HT-29 (cell line): ENCODE measurements at regions not wholly inside any gene's neighbourhood (a gene's known extent, or its start where the extent isn't known, plus 50 kb on each side); places are given as distances from the start of the nearest gene placed in this dataset.
A peak's percentile ranks its signal among the peaks of the same experiment; 100 is the strongest.
"Not testable (repeated sequence)": the region's sequence is repeated elsewhere in the genome, so short reads cannot be mapped to it uniquely, and the experiment has no call there.

Experiments used
- DNase-seq: peaks from one replicate; pipeline ENCODE4 v3.0.0-alpha.2; 2015; ENCODE audit warnings: low spot score

- DNase-seq: no peak
Measured at GRCh38 chr1:242735323-242735722, 210.8 kb upstream of the PLD5 start.

DNA sequence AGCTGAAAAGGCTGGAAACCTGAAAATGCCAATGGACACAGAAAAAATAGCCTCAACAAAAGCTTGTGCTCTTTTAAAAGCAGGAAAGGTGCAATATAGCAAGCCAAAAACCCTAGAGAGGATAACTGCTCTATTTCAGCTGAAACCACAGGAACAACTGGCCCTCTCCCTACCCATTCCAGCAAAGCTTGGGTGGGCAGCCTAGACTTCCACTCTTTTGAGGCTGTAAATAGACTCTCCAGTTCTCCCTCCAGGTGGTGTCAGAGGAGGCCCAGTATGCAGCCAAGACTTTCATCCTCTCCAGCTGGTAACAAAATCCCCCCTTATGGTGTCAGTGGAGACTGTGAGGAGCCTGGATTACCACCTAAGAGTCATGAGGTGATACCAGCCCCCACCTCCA lies 206.9 kb upstream of the PLD5 start:
- no peak for DNase-seq

GRCh38 chr1:242728696-242729095 lies 204.2 kb upstream of the PLD5 start:
- DNase-seq: no peak

DNA sequence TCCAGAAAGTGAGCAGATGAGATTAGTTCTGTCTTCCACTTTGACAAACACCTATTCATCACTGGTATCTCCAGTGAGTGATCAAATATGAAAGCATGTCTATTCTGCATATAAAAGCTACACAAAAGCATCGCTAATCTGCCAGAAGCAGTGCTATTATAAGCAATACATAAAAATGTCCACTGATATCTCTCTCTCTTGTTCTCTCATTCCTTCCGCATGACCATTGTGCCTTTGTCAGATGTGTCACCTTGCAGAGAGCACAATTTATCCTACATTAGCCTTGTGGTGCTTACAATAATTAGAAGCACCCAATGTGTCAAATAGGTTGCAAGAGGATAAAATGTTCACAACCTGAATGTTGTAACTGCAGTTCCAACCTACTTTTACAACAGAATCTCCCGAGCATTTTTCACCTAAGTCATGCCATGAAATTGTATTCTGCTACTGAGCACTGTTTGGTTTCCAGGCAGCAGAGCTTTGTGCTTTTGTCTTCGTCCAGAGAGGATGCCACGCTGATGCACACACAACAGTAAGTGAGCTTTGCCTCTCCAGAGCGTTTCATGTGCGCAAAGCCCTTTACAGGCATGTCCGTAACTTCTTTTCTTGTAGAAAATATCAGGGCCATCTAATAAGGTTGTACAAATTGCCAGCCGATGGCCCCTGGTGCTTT lies 198.7 kb upstream of the PLD5 start:
- no peak for DNase-seq

DNA sequence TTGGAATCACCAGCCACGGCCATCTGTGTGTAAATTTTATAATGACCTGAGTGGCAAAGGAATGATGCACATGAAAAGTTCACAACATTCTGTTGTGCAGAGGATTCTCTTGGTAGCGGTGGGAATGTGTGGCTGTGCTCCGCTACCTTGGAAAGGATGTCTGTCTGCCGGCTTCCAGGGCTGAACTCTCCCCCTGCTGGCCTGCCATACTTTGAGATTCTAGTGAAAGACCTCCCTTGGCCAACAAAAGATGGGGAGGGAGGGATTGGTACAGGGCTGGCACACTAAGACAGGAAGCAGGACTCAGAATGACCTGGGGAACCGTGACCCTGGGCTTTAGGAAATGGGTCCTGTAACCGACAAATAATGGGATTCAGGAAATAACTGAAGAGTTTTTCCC lies 194.5 kb upstream of the PLD5 start:
- DNase-seq: no peak

GRCh38 chr1:242712248-242712647 lies 187.8 kb upstream of the PLD5 start:
- no peak for DNase-seq

DNA sequence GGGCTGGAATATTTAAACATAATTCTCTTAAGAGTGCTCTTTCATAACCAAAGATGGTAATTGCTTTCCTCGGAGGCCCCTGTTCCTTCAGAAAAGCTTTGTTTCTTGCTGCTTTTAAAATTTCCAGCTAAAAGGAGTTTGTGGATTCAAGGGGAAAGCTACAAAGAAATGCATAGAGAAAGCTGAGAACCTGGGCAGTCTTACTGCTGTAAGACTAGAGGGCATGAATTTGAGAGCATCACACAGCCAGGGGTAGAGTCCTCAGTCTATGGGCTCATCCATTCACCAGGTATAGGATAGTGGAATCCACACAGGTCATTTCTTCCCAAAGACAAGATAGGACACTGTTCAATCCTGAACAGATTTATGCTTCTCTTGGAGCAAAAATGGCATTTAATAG lies 186.3 kb upstream of the PLD5 start:
- no peak for DNase-seq

DNA sequence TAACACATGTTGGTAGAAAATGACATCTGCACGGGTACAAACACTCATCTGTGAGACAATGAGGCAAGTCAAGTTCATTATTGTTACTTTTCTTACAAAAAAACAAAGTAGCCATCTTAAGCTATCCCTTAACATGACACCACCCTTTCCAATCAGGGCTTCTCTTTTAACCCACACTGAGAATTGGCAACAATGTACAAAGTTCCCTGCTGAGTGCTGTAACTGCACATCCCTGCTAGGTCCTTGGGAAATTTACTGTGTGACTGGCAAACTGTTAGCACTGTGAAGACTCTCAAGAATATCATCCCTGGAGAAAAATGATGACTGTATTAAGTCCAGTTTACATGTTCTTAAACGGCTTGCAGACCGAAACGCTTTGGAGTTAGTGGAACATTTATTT lies 185.8 kb upstream of the PLD5 start:
- DNase-seq: no peak

DNA sequence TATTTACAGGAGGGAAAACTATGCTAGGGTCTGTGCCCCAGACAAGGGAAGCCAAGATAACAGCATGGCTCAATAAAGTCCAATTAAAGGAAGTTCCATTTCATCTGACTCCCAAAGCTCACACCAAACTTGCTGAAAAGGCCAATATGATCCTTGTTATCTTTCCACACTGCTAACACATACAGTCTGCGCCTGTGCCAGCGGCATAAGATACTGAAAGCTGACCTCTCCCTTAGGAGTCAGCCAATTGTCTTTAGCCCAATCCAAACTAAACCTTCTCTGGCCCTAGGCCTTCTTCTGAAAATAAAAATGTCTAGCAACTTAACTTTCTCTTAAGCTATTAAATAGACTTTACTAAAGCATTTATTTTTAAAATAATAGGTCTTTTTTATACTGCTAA lies 179.0 kb upstream of the PLD5 start:
- DNase-seq: no peak

- DNase-seq: no peak
Measured at GRCh38 chr1:242692988-242693387, 168.5 kb upstream of the PLD5 start.

DNA sequence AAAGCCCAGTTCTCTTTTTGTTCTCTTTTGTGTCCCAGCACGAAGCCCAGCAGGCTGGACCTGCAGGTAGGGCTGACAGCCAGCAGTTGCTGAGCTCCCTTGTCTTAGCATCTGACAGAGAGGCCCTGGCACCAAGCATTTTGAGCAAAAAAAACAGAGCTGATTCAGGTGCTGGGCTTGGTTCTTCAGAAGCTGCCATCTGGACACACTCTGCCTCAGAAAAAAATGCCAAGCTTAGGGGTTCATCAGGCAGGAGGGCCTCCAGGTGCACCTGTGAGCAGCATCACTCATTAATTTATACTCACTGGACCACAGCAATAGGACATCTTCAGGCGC lies 167.1 kb upstream of the PLD5 start:
- no peak for DNase-seq

DNA sequence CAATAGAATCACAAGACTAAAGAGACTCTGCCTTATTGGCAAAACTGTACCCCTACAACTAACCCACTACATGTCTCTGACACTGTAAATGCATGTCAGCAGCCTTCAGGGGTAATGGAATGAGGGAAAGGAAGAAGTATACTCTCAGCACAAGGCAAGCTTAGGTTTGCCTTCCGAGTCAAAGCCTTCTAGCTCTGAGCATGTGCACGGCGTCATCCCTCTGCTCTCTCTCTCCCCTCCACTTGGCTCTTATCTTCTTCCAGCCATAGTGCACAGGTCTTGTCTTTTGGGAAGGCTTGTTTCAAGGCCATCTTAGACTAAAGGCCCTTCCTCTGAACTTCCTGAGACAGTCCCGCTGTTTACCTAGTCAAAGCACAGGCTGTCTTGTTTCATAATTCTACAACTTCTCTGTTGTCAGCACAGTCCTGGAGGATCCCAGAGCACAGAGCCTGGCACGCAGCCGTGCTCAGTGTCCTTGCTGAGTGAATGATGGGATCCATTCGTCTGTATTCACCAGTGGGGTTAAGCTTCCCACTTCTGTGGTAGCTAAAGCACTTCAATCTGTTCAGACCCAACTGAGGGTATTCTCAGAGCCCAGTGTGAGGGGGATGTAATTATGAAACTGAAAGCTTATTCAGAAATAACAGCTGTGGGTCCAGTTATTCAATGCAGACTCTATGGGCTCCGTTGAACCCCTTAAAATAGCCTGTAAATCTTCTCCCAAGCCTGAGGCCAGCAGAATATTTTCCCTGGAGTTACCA lies 166.5 kb upstream of the PLD5 start:
- DNase-seq: no peak

DNA sequence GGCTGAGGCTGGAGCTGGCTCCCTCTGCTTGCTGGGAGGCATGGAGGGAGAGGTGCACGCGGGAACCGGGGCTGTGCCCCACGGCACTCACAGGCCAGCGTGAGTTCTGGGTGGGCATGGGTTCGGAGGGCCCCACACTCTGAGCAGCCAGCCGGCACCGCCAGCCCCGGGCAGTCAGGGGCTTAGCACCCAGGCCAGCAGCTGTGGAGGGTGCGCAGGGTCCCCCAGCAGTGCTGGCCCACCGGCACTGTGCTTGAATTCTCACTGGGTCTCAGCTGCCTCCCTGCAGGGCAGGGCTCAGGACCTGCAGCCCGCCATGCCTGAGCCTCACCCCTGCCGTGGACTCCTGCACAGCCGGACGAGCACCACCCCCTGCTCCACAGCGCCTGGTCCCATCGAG lies 164.9 kb upstream of the PLD5 start:
- DNase-seq: no peak

- DNase-seq: no peak
Measured at GRCh38 chr1:242674951-242675645, 150.6 kb upstream of the PLD5 start.

DNA sequence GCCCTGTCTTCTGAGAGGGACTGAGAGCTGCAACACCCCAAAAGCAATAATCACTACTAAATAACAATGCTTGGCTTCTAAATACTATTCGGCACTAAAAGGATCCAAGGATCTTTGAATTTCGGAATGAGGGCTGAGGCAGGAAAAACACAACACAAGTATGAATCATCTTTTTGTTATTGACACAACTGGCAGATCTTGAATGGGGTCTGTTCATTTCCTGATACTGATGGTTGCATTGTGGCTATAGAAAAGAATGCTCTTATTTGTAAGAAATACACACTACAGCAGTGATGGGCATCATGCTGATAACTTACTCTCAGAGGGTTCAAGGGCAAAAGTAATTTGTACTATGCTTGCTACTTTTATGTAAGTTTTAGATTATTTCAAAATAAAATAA lies 149.2 kb upstream of the PLD5 start:
- DNase-seq: no peak

DNA sequence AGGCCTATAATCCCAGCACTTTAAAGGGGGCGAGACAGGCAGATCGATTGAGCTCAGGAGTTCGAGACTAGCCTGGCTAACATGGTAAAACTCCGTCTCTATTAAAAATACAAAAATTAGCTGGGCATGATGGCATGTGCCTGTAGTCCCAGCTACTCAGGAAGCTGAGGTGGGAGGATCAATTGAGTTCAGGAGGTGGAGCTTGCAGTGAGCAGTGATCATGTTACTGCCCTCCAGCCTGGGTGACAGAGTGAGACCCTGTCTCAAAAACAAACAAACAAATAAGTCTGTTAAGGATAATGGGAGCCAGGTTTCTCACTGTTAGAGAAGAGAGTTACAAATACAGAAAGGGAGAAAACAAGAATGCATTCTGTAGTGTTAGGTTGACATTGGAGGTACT lies 148.7 kb upstream of the PLD5 start:
- DNase-seq: not testable (repeated sequence)

- no peak for DNase-seq
Measured at GRCh38 chr1:242670019-242670418, 145.5 kb upstream of the PLD5 start.

GRCh38 chr1:242662886-242663285 lies 138.4 kb upstream of the PLD5 start:
- no peak for DNase-seq

- DNase-seq: not testable (repeated sequence)
Measured at GRCh38 chr1:242653772-242654171, 129.3 kb upstream of the PLD5 start.

GRCh38 chr1:242651817-242652216 lies 127.3 kb upstream of the PLD5 start:
- peak; percentile 44 for DNase-seq

DNA sequence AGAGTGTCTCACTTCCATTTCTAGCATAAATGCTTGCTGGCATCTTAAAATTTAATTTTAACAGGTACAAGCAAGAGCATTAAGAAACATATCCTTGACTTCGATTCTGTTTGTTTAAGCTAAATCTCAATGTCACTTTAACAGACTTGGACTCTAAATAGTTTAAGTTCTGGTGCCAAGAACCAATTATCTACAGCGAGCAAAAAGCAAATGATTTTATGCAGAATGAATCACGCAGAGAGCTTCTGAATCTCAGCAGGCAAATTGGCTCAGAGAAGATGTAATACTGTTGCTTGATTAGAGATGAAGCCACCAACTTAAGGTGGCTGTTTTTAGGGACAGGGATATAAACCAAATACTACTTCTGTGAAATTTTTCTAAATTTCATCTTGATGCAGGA lies 117.0 kb upstream of the PLD5 start:
- no peak for DNase-seq

GRCh38 chr1:242639104-242639503 lies 114.6 kb upstream of the PLD5 start:
- no peak for DNase-seq

- no peak for DNase-seq
Measured at GRCh38 chr1:242634732-242635131, 110.2 kb upstream of the PLD5 start.
